Astrocyte of the spinal cord (primary cell): ENCODE measurements at regions not wholly inside any gene's neighbourhood (a gene's known extent, or its start where the extent isn't known, plus 50 kb on each side); places are given as distances from the start of the nearest gene placed in this dataset.

Experiments
- DNase-seq: peaks from one replicate; pipeline ENCODE4 v3.0.0; 2011; ENCODE audit warnings: low read depth, low spot score
- H3K4me3 ChIP-seq: 2 replicates; pipeline ENCODE4 v1.5.1; 2011; ENCODE audit warnings: low read depth, mild to moderate bottlenecking, low read length, moderate library complexity
- in situ Hi-C: cut with HindIII; loops from 2 replicates; pipeline ENCODE4 v1.10.0; 2017; ENCODE audit warnings: low sequenced_read_pairs
- TF ChIP-seq, protein P1 (sequence below): IDR thresholded peaks from 2 replicates; pipeline ENCODE4 v1.5.1; 2012; ENCODE audit warnings: low read depth, mild to moderate bottlenecking, low read length, inconsistent platforms

DNA sequence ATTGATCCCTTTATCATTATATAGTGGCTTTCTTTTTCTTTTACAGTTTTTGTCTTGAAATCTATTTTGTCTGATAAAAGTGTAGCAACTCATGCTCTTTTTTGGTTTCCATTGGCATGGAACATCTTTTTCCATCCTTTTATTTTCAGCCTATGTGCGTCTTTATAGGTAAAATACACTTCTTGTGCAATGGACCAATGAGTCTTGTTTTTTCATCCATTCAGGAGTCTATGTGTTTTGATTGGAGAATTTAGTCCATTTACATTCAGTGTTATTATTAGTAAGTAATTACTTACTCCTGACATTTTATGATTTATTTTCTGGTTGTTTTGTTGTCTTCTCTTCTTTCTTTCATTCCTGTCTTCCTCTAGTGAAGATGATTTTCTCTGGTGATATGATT, 66.4 kb upstream of the IL2 start:
- H3K4me3 ChIP-seq = no peak overlapping the region
- in situ Hi-C loops = no loop called here
- TF ChIP-seq, protein P1, sequence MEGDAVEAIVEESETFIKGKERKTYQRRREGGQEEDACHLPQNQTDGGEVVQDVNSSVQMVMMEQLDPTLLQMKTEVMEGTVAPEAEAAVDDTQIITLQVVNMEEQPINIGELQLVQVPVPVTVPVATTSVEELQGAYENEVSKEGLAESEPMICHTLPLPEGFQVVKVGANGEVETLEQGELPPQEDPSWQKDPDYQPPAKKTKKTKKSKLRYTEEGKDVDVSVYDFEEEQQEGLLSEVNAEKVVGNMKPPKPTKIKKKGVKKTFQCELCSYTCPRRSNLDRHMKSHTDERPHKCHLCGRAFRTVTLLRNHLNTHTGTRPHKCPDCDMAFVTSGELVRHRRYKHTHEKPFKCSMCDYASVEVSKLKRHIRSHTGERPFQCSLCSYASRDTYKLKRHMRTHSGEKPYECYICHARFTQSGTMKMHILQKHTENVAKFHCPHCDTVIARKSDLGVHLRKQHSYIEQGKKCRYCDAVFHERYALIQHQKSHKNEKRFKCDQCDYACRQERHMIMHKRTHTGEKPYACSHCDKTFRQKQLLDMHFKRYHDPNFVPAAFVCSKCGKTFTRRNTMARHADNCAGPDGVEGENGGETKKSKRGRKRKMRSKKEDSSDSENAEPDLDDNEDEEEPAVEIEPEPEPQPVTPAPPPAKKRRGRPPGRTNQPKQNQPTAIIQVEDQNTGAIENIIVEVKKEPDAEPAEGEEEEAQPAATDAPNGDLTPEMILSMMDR = no peak
- no peak for DNase-seq

DNA sequence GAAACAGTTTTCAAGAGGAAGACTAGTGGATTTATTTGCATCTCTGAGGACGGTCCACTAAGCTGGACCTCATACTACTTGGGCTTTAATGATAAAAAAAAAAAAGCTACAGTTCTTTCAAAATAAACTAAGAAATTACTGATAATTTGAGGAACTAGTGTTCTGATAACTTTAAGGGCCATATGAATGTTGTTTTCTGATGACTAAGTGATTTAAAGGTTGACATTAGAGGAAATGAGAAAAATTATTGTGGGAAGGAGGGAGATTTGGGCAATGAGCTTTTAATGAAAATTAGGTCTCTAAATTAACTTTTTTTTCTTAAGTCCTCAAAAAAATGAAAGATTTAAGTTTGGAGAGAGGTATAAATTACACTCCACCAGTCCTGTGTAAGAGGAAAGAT, 60.8 kb upstream of the IL2 start:
- in situ Hi-C loops = no loop called here
- TF ChIP-seq, protein P1 = no peak
- no peak for DNase-seq
- no peak overlapping the region for H3K4me3 ChIP-seq

DNA sequence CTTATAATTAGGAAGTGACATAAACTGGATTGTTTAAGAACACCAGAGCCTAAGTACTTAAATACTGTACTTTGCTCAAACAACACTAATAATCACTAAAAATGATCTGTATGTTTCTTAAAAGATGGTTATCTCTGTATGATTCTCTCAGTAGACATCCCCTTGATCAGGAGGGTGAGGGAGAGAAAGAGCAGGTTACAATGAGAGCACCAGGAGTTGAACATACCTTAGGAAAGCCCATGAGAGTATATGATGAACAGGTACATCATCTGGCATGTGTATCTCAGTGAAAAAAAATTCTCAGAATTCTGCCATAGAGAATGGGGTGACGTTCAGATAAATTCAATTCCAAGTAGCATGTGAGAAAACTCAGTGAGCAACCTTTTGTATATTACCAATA, 59.9 kb upstream of the IL2 start:
- TF ChIP-seq, protein P1 = no peak
- H3K4me3 ChIP-seq = no peak overlapping the region
- no peak for DNase-seq
- in situ Hi-C loops = no loop called here

DNA sequence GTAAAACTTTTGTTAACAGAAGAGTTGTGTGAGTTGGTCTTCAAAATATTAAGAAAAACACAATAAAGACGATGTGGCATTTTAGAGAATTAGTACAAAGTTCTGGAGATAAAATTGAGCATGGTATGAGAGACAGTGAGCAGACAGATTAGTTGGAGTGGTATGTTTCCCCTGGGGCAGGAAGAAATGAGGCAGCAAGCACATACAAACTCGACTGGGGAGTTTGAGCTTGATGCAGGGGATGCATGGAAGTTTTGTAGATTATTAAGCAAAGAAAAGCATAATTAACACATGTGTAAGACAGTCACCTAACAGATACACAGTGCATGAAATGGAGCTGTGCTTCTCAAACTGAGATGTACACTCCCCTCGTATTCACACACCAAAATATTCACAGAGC, 58.1 kb upstream of the IL2 start:
- DNase-seq = no peak
- TF ChIP-seq, protein P1 = no peak
- in situ Hi-C loops = no loop called here
- no peak overlapping the region for H3K4me3 ChIP-seq

DNA sequence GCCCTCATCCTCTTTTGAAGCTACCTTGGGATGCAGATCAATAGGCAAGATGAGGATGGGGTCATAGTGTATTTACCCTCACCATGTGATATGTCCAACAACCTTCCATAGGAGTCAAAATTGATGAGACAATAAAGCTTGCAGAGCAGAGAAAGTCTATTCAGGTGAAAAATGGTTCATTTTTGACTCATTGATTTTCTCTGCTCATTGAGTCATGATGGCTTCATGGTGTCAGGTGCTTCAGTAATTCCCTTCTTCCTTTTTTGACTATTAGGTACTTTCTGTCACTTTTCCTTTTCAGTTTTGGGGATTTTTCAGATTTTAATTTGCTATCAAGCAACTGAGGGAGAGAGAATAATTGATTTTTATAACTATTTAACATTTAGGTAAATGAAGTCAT, 55.9 kb upstream of the IL2 start:
- no peak for DNase-seq
- in situ Hi-C loops = no loop called here
- H3K4me3 ChIP-seq = no peak overlapping the region
- TF ChIP-seq, protein P1 = no peak

DNA sequence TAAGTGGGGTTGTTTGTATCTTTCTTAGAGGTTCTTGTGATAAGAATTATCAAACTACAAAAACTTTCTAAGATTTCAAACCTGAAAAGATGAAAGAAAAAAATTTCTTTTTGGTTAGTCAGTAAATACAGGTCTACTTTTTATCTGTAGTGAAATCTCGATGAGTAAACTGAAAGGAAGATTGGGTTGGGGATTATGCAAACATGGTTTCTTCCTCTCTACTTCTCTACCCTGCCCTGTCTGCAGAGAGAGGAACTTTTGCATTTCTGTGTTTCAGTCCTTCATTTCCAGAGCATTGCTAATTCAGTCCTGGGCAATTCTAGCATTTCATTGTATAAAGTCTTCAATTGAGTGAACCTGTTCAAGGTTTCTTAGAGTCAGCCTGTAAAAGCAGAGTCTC, 51.6 kb upstream of the IL2 start:
- DNase-seq = no peak
- TF ChIP-seq, protein P1 = no peak
- in situ Hi-C loops = no loop called here
- no peak overlapping the region for H3K4me3 ChIP-seq
